Jurkat, Clone E6-1 (cell line): ENCODE measurements at regions not wholly inside any gene's neighbourhood (a gene's known extent, or its start where the extent isn't known, plus 50 kb on each side); places are given as distances from the start of the nearest gene placed in this dataset.
A peak's percentile ranks its signal among the peaks of the same experiment; 100 is the strongest.
"Not testable (repeated sequence)": the region's sequence is repeated elsewhere in the genome, so short reads cannot be mapped to it uniquely, and the experiment has no call there.

Experiments used
- DNase-seq: peaks from one replicate; pipeline ENCODE4 v3.0.0-alpha.2; 2011; ENCODE audit warnings: low read depth, low spot score
- H3K4me3 ChIP-seq: 2 replicates; pipeline ENCODE4 v1.5.1; 2011; ENCODE audit warnings: mild to moderate bottlenecking, low read length, control low read depth, moderate library complexity

GRCh38 chr5:126044111-126044668 is 379.0 kb upstream of the GRAMD2B start:
- peak; percentile 1 for DNase-seq

GRCh38 chr5:126044931-126045565 is 378.2 kb upstream of the GRAMD2B start:
- H3K4me3 ChIP-seq: no peak overlapping the region
- DNase-seq: no peak

More at GRCh38 chr5:126044111-126044668, 379.0 kb upstream of the GRAMD2B start:
- H3K4me3 ChIP-seq: no peak overlapping the region

- no peak for DNase-seq
- H3K4me3 ChIP-seq: no peak overlapping the region
These were observed 376.9 kb upstream of the GRAMD2B start for GRCh38 chr5:126046318-126046717.

GRCh38 chr5:126046846-126047571 is 376.2 kb upstream of the GRAMD2B start:
- no peak overlapping the region for H3K4me3 ChIP-seq
- DNase-seq: no peak

- no peak for DNase-seq
- H3K4me3 ChIP-seq: no peak overlapping the region
These were observed 371.1 kb upstream of the GRAMD2B start for GRCh38 chr5:126052120-126052519.

- H3K4me3 ChIP-seq: no peak overlapping the region
- no peak for DNase-seq
These were observed 370.4 kb upstream of the GRAMD2B start for GRCh38 chr5:126052791-126053190.

- no peak for DNase-seq
- H3K4me3 ChIP-seq: no peak overlapping the region
These were observed 369.6 kb upstream of the GRAMD2B start for GRCh38 chr5:126053630-126054029.

GRCh38 chr5:126054577-126055347 is 368.4 kb upstream of the GRAMD2B start:
- no peak for DNase-seq
- no peak overlapping the region for H3K4me3 ChIP-seq

- no peak for DNase-seq
- H3K4me3 ChIP-seq: no peak overlapping the region
These were observed 367.9 kb upstream of the GRAMD2B start for GRCh38 chr5:126055348-126055729.

- DNase-seq: no peak
- no peak overlapping the region for H3K4me3 ChIP-seq
These were observed 366.9 kb upstream of the GRAMD2B start for GRCh38 chr5:126056352-126056751.

GRCh38 chr5:126056851-126057622 is 366.2 kb upstream of the GRAMD2B start:
- DNase-seq: no peak
- no peak overlapping the region for H3K4me3 ChIP-seq

GRCh38 chr5:126058392-126058791 is 364.8 kb upstream of the GRAMD2B start:
- H3K4me3 ChIP-seq, DNase-seq: not testable (repeated sequence)

- no peak for DNase-seq
- H3K4me3 ChIP-seq: no peak overlapping the region
These were observed 360.6 kb upstream of the GRAMD2B start for GRCh38 chr5:126062398-126063221.

- no peak overlapping the region for H3K4me3 ChIP-seq
- DNase-seq: no peak
These were observed 358.1 kb upstream of the GRAMD2B start for GRCh38 chr5:126065061-126065460.

- DNase-seq: no peak
- H3K4me3 ChIP-seq: no peak overlapping the region
These were observed 356.4 kb upstream of the GRAMD2B start for GRCh38 chr5:126066836-126067235.

GRCh38 chr5:126067404-126067803 is 355.8 kb upstream of the GRAMD2B start:
- no peak overlapping the region for H3K4me3 ChIP-seq
- no peak for DNase-seq

- no peak overlapping the region for H3K4me3 ChIP-seq
- no peak for DNase-seq
These were observed 353.9 kb upstream of the GRAMD2B start for GRCh38 chr5:126069329-126069728.

GRCh38 chr5:126070481-126070880 is 352.7 kb upstream of the GRAMD2B start:
- DNase-seq: no peak
- H3K4me3 ChIP-seq: no peak overlapping the region
